GM21723 (cell line): ENCODE measurements at regions not wholly inside any gene's neighbourhood (a gene's known extent, or its start where the extent isn't known, plus 50 kb on each side); places are given as distances from the start of the nearest gene placed in this dataset.

Source experiments
- ATAC-seq: cut with Tn5 transposase; IDR thresholded peaks from one replicate; pipeline ENCODE4 v1.9.1; 2021; ENCODE audit warnings: mild to moderate bottlenecking, moderate library complexity; ENCODE audit not compliant: unreplicated experiment

DNA sequence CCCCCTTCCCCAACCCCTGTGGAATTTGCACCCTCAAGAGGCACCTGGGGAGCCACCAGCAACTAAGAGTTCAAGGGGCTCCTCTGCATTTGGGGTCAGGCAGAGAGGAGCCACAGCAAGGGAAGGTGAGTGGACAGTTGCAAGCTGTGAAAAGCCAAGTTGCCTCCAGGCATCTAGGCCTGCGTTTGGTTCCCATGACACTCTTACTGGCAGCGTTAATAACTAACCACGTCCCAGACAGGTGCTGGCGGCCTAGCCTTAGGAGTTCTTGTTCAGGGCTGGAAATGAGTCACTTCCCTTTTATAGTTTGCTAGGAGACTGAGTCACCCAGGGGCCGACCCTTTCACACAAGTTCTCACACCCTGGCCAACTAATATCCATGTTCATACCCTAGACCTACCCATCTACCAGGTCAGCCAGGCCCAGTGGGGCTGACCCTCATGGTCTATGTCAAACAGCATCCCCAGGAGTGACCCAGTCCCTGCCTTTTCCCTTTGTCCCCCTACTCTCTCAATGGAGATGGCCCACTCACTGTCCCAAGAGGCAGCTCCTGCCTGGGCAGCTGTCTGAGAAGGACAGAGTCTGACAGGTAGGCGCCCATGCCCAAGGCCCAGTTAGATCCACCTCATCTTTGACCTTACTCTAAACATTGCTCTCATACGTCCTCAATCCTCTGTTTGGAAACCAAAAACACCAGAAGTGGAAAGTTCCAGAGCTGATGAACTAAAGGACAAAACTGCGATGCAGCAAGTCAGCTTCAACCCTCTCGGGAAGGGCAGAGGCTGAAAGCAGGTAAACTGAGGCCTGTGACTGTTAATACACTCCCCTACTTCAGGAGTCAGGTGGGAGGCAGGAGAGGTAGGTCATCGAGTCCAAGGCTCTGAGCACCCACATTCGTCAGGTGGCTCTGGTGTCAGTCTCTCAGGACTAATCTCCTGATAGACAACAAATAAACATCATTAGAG is 300.6 kb downstream of the SOX9 start:
- ATAC-seq, result peak; percentile 56

DNA sequence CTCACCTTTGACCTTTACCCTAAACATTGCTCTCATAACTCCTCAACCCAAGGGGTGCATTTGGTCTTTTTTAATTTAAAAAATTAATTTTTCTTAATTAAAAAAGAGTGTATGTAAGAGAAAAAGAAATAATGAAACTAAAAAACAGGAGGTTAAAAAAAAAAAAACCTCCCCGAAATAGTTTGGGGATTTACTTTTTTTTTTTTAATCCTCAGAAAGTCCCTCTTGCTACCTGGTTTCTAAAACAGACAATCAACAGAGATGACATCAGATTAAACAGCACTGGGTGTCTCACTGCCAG is 301.3 kb downstream of the SOX9 start:
- ATAC-seq, result peak; percentile 29

DNA sequence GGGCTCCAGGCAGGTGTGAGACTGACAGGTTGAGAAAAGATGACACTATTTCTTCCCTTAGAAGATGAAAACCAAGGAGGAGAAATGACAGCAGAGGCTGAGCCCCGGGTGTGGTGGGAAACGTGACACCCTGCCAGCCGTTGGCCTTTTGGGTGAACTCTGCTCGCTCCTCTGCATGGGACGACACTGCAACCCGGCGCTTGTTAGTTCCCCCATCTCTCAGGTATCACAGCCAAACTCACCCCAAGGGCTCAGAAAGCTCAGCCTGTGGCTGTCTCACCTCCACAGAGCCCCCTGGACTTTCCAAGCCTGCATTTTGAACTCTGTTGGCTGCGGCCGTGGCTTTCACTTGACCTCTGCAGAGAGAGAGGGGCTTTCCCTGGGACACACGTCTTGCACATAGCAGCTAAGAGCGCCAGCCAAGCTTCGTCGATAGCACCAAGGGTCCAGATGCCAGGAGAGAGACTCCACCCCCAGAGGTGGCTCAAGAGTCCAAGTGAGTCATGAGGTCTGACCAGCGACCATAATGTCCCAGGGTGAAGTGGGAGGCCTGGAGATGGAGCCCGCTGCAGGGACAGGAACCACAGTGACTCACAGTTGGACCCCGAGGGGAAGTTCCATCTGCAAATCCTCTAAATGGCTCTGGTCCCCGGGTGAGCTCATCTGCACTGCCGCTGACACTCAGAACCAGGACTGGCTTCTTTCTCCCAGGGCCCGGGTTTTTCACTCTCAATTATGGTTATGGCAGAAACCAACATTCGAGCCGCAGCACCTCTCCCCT is 301.9 kb downstream of the SOX9 start:
- ATAC-seq, result peak; percentile 43

DNA sequence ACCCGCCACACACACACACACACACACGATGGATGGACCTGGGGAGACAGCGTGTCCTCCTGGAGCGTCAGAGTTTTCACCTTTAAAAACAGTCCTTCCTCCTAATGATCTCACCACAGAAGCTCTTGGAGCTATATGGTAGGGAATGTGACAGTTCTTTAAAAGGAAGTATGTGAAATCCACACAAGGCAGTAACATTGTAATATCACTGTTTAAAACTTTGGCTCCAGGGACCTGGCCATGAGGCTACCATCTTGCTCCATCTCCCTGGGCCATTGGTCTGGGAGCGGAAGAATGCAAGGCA is 302.4 kb downstream of the SOX9 start:
- ATAC-seq, result no peak

DNA sequence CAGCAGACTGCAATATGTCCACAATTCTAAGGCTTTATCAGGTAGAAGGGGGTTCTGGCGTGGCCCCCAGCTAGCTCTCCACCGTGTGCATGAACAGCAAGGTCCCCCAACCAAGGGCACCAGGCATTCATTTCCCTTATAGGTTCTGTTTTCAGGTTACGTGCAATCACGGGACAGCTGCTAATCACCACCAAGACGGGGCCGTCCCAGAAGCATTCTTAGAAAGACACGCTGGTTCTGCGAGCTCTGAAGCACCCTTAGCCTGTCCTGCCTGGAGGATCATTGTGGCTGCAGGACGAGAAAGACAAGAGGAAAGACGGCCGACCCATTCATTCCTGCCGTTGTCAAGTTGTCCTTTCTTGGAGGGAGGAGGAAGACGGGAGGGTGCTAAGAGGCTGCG is 302.9 kb downstream of the SOX9 start:
- no peak for ATAC-seq

DNA sequence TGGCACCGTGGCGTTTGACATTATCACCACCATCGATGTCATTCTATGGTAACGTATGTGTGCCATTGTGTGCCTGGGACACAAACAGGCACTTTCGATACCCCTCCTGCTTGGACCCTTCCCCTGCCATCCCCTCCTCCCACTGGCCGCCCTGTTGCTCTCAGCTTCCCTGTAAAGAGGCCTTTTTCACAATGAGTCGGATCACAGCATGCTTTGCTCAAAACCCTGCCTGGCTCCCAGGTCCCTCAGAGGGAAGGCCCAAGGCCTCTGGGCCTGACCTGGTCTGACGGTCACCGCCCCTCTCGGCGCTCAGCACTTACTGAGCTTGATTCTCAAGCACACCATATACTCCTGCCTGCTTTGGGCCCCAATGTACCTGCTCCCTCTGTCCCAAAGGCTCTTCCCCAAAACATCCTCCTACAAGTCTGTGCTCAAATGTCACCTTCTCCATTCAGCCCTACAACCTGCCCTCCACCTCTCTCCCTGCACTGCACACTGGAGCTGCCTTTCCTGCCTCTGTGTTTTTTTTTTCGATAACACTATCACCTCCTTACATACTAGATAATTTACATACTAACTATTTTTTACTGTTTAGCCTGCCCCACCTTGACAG is 303.8 kb downstream of the SOX9 start:
- no peak for ATAC-seq

DNA sequence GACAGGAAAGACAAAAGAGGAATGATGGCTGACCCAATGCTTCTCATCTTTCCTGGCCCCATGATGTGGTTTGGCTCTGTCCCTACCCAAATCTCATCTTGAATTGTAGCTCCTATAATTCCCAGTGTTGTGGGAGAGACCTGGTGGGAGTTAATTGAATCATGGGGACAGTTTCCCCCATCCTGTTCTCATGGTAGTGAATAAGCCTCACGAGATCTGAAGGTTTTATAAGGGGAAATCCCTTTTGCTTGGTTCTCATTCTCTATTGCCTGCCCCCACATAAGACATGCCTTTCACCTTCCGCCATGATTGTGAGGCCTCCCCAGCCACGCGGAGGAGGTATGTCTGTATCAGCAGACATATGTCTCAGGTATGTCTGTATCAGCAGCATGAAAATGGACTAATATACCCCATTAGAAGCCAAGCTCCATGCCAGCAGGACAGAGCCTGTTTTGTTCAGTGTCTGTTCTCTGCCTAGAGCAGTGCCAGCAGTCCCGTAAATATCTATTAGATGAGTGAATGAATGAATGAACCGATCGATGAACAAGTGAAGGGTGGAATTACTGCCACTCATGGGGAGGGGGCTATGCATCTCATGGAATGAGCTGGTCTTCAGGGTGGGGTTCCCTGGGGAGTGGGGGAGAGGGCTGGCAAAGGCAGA is 304.4 kb downstream of the SOX9 start:
- ATAC-seq, result no peak

DNA sequence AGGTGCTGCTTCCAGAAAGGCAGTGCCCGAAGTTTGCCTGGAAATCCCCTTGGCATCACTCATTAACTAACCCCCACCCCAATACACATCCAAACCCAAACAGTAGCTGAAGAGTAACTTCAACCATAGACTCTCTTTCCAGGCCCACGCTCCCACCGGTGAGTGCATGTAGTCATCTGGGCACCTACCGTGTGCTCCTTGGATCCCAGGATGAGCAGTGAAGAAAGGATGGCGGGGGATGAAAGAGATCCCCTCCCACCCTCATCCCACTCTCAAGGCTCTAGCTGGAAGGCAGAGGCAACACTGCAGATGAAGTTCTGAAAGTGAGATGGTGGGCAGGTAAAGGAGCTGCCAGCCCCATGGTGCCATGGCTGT is 305.0 kb downstream of the SOX9 start:
- ATAC-seq, result no peak

DNA sequence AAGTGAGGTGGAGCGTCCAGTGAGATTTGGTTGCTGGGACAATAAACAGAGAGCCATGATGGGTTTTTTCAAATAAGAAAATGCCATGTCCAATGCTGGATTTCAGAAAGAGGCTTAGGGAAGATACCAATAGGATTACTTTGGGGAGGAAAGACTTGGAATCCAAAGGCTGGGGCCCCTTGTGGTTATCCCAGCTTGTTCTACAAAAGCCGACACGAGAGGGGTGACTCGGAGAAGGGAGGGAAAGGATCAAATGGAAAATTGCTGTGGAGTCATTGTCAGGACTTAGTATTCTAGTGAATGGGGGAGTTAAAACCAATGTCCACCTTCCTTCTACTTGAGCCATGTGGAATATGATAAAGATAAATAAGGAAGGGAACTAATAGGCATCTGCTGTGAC is 305.5 kb downstream of the SOX9 start:
- ATAC-seq, result no peak

DNA sequence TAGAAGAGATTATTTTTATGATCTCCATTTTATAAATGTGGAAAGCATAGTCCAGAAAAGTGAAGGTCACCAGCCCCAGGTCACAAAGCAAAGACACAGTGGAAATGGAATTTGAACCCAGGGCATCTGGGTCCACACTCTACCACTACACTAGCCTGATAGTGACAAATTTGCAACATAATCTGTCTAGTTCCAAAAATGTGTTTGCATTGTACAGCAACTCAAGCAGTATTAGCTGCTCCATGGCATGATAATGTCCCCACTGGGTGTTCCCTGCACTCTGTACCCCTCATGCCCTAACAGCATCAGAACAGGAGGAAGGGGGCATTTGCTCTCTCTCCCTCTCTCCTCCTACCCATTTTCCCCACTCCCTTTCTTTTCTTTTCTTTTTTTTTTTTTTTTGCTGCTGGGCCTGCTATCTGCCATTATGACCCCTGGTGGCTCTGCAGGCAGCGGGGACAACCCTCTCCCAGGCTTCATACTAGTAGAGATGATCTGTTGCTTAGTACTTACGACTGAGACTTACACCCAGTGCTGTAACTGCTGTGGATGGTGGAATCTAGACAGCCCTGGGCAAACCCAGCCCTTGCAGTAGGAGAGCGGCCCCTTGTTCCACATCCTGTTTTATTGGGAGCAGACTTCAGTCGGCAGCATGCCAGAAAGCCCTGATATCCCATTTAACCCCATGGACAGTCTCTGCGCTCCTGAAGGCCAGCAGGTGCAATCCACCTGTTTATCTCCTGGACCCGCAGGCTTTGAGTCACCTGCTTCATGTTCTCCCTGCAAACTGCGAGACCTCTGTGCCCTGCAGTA is 306.3 kb downstream of the SOX9 start:
- no peak for ATAC-seq

DNA sequence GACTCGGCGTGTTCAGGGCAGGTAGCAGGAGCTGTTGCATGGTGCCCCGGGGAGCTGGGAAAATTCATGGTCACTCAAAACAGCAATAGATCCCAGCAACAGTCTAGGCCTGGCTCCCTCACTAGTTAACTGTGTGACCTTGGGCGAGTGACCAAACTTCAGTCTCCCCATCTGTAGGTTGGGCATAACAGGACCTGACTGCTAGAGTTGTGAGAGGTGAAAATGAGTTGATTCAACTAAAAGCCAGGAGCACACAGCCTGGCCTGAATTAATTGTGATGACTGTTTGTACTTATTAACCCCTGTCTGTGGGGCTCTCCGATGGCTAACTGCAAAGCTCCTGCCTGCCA is 306.9 kb downstream of the SOX9 start:
- ATAC-seq, result no peak

DNA sequence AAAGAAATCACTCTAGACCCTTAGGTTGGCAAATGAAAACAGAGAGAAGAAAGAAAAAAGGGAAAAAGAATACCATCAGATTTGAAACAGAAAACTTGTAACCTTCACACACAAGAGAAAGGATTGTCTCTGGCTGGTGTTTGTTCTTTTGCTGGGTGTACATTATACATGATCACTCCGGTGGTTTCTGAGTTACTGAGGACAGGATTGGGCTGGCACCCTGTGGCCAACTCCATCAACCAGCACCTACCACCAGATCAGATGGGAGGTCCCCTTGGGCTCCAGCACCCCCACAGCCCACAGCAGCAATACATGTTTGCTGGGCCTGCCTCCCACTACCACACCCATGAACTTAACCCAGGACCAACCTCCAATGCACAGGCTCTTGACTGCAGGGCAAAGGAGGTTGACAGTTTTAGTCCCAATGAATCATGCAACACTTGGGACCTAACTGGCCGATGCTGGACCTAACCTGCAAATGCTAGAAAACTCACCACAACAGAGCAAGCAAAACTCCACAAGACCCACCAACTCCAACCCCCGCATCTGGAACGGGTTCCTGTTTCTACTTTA is 308.3 kb downstream of the SOX9 start:
- no peak for ATAC-seq

DNA sequence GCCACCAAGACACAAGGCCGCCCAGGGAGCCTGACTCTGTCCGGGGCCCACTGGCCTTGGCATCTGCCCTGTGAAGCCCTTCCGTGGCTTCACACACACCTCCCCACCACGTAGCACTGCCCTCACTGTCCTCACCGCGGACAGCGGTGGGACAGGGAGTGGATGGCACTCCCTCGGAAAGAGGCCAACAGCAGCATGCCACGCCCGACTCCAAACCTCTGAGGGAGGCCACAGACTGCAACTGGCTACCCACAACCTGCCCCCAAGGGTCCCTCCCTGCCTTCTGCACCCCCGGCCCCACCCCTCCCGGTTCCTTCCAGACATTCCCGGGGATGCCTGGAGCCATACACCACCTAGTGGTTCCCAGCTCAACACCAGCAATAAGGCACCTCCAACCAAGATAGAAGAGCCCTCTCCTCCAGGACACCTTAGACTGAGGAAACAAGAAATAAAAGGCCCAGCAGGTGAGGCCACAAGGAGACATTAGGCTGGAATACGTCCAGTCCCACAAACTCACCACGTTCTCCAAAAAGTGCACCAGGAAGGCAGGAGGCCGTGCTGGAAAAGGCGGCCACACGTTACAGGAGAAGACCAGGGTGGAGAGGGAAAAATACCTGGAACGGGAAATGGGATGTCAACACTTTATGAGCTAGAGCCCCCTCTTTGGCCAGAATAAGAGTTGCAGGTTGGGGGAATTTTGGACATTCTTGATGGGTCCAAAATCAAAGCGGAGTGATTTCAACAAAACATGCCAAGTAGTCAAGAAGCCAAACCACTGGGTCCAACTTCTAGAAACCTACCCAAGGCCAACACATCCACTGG is 310.0 kb downstream of the SOX9 start:
- no peak for ATAC-seq

DNA sequence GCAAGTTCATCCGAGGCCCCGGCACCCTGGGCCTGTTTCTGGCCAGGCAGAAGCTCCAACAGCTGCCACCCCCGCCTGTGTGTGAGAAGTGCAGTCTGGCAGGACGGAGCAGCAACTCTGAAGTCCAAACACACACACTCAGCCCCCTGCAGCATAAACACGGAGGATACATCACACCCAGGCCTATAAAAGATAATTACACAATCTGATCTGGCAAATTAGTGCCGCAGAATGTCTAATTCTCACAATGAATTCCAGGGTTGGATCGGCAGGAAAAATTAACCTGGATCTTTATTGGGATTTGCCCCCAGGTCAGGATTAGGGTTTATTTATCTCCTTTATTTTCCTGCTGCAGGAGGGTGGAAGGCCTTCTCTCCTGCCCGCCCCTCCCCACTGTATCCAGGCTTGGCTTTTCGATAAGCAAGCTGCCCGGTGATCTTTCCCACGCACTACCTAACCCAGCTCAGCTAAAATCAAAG is 311.4 kb downstream of the SOX9 start:
- ATAC-seq, result no peak

DNA sequence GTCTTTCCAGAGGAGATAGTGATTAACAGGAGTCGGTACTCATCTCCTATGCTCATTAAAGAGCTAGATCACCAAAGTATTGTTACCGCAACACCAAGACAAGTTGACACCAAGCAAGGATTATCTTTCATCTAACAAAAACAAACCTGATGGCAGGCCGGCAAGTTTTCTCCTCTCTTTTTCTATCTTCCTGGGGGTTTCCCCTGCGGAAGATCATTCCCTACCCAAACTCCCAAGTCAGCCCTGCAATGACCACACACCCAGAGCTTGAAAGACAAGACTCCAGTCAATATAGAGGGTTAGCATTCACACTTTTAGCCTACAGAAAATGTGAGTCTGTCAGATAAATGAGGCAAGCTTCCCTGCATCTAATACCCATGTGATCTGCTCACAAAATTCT is 312.1 kb downstream of the SOX9 start:
- no peak for ATAC-seq

DNA sequence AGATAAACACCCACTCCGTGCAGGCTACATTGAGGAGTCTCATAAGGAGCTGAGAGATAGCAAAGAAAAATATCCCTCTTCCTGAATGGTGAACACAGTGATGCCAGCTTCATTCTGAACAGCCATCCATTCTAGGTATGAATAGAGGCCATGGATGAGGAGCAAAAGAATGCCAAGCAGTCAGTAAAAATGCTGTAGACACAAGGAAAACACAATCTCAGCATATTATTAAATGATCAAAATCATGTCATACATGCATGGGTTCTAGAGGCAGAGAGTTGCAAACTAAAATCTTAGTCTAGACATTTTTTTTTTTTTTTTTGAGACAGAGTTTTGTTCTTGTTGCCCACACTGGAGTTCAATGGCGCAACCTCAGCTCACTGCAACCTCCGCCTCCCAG is 313.0 kb downstream of the SOX9 start:
- ATAC-seq, result no peak

DNA sequence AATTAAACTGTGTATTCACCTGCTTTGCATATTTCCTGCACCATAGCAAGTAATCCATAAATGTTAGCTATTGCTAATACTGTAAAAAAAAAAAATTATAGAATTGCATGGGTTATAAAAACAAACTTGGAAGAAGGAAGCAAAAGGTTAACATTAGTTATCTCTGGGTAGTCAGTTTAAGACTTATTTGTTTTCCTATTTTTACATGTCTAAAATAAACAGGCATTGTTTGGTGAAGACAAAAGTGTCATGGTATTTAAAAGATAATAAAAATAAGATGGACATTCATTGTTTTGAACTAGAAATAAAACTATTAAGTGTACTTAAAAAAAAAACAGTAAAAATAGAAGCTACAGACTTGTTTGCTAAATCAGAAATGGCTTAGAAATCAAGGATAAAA is 313.8 kb downstream of the SOX9 start:
- ATAC-seq, result no peak

DNA sequence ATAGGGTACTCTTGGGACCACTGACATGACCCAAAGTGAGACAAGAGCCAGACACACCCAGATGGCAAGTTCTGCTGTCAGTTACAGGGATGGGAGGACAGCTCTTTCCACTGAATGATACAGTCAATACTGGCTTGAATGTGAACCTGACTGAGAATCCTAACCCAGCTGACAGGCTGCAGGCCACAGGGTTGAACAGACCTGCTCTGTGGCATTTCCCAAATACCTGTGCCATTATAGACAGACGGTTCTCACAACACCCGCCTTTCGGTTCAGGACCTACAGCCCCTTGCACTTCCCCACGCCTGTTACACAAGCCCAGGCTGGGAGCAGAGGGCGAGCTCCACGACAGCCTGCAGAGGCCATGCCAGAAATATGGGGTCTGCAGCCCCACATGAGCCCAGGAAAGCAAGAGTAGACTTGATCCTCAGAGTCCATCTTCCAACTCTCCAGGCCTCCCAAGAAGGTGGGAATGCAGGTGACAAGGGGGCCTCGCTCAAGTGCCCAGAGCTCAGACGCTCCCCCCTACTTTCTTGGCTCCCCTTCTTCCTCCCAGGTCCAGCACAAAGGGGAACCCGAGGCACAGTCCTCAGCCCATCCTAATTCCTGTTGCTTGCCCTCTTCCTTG is 314.3 kb downstream of the SOX9 start:
- no peak for ATAC-seq

DNA sequence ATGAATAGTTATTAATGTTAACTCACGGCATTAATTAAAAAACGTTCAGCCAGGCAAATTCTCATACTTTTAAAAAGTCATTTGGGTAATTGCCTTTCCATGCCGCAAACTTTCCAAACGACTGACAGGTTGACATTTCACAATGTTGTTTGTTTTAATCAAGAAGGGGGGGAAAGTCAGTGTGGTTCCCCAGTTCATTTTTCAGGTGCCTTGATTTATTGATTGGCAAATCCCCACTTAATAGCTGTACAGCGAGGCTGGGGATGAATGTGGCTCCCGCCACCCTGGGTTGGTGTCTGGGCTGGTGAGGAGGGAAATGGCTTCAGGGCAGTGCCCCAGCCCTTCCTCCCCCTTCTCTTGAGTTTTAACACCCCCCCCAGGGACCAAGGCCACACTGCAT is 318.0 kb downstream of the SOX9 start:
- no peak for ATAC-seq
